AML-193 (cell line): ENCODE measurements at regions not wholly inside any gene's neighbourhood (a gene's known extent, or its start where the extent isn't known, plus 50 kb on each side); places are given as distances from the start of the nearest gene placed in this dataset.

Experiments
- DNase-seq, 2 experiments: peaks; one replicate each; lab custom pipeline; 2025; lab: John Stamatoyannopoulos, UW

DNA sequence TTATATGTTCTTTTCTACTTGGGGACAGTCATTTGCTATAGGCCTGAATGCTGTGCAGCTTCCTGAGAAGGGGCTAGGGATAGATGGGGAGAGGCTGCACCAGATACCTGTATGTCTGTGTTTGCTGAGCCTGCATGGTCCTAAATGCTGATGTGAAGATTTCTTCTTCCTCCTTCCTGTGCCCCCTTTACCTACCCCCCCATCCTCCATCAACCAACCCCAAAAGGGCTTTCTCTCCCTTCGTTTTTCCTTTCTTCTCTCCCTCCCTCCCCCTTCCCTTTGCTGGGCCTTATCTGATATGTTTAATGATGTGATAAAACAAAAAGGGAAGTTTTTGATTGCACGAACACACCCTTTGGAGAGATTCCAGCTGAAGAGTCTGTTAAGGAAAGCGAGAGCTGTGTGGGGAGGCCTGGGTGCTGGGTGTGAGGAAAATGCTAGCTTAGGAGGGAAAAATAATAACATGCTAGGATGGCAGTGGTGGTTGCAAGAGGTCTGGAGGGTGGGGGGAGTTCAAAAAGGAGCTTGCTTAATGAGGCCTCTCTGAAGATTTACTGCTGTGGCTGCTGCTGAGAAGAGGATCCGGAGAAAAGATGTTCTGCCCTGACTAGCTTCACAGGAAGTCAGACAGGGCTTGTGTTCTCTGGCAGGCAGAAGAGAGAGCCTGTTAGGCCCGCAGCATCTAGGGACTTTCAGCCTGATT, 101.8 kb downstream of the SAMD9 start:
- DNase-seq: peak in 1 of 2 experiments; percentile 0

GRCh38 chr7:93015101-93015778, 102.5 kb downstream of the SAMD9 start:
- no peak for DNase-seq

DNA sequence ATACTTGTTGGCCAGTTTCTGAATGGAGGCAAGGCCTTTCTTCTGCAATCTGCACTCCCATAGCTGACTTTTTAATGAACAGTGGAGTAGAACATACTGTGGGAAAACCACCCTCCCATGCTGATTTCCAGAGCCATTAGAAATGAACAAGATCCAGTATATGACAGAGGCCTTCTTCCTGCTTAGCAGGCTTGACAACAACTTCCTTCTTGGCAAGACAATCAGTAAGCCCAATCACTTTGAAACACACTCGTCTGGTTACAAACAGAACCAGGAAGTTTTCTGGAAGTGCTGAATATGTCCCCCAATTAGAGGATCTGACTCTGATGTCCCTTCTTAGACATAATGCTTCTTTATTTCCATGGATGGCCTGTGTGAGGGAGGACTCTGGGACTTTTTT, 103.4 kb downstream of the SAMD9 start:
- no peak for DNase-seq

GRCh38 chr7:93013446-93014061, 104.2 kb downstream of the SAMD9 start:
- DNase-seq: no peak

DNA sequence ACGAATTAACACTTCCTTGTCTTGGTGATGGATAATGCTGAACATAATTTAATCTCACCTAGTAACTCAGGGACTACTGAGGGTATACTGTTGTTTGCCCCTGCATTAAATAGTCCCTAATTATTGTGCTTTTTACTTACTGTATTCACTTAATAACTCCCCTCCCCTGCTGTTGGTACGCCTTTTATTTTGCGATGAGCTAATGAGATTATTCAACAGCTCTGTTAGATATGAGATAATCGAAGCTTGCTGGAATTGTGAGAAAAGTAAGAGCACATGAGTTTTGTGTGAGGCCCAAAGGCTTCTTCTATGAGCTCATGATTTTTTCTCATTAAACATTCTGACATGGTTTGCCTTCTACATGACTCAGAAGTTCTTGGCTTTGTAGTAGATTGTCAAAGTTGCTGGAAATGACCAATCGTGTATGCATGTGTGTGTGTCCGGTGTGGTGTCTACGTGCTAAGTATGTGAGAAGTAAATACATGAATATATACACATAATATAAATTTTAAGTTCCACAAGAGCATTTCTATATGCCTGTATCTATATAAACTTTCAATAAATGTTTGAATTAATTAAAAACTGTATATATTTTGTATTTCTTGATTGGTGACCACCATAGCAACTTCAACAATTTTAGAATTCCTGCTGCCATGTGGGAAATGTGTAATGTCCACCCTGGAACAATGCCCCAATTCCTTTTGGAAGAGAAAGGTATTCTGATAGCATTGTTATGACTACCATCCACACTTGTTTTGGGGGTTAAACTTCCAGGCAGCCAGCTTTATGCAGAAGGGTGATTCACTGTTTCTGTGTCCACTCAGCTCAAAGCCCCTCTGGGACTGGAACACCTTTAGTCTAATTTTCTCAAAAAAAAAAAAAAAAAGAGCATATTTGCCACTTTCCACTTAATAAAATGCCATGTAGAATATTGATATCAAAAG, 106.2 kb downstream of the SAMD9 start:
- no peak for DNase-seq

DNA sequence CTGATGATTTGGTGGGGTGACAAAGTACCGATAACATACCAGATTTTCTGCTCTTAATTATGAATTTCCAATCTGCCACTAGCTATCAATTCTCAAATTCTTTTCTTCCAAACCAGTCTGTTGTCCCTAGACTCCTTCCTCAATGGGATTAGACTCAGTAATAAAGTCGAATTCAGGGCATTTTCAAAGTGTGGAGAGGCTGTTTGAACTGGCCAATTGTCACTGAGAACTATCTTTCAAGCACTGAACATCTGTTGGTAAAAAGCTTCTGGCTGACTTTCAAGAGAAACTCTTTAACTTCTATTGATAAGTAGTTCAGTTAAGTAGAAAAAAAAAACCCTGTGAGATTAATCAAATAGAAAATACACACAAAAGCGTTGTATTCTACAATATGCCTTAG, 108.9 kb downstream of the SAMD9 start:
- DNase-seq: no peak

GRCh38 chr7:93006480-93007095, 111.2 kb downstream of the SAMD9 start:
- no peak for DNase-seq

- no peak for DNase-seq
Observed at GRCh38 chr7:93004906-93005305, 112.9 kb downstream of the SAMD9 start.

DNA sequence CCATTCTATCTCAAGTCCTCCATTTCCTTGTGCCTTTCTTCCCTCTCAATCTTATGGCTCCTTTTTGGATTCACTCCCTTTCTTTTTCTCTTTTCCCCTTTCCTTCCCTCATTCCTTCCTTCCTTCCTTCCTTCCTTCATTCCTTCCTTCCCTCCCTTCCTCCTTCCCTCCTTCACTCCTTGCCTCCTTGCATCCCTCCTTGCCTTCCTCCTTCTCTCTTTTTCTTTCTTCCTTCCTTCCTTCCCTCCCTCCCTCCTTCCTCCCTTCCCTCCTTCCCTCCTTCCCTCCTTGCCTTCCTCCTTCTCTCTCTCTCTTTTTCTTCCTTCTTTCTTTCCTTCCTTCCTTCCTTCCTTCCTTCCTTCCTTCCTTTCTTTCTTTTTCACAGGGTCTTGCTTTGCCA, 120.1 kb downstream of the SAMD9 start:
- DNase-seq: no peak

DNA sequence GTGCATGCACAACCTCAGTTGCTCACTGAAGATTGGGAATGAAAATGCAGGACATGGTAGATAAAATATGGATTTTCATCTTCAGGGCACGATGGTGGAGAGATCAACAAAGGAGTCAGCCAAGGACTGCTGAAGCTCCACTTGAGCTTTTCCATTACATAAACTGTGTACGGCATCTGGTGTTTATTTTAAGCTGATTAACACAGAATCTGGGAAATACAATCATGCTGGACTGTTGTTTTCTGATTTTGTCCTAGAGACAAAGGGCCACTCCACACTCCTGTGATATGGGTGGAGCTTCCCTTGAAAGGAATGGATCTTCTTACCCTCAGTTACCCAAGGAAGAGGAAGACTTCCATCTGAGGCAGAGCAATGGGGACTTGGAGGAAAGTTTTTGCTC, 120.6 kb downstream of the SAMD9 start:
- DNase-seq: no peak

DNA sequence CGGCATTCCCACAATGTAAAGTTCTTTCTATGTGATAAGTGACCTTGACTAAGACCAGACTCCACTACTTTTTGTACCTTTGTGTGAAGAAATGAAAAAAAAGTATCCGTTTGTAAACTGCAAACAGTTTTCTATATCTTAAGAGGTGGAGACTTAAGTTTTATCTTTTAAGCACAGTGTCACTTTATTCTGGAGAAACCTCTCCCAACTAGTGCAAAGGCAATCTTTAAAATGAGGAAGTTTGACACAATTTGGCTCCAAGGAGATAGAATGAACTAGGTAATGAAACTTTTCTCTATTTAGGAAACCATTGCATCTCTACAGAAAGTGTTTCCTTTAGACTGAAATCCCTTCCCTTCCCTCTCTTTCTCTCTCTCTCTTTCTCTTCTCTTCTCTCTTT, 122.9 kb downstream of the SAMD9 start:
- no peak for DNase-seq

DNA sequence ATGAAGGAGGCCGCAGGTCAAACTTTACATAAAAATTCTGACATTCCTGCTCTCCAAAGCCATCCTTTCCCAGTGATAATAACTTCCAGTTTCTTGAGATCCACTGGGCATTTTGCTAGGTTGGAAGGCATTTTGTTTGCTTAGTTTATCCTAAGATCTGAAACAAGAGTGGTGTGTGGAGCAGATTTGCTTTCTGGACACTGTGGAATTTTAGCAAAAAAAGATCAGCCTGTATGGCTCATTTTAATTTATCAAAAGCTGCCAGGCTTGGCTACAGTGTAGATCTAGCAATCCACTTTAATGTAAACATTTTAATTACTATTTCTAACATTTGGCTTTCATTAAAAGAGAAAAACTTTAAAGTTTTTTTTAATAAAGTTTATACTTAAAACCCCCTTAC, 124.8 kb downstream of the SAMD9 start:
- DNase-seq: no peak

DNA sequence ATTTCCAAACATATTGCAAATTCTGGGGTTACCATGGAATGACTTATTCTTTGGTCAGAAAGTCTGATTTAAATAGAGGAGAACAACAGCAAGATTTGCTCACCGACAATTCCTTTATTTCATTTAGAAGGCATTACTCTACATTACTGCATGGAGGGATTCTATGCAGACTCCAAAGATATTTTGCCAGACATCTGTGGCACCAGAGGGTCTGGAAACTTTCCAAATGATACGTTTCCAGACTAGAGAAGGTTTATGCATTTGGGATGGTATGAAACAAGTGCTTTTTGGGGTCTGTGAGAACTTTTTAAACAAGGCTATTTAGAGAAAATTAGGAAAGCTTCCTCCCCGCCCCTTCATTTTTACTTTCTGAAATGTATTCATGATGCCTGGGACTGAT, 125.3 kb downstream of the SAMD9 start:
- no peak for DNase-seq

GRCh38 chr7:92991190-92991589, 126.6 kb downstream of the SAMD9 start:
- no peak for DNase-seq

DNA sequence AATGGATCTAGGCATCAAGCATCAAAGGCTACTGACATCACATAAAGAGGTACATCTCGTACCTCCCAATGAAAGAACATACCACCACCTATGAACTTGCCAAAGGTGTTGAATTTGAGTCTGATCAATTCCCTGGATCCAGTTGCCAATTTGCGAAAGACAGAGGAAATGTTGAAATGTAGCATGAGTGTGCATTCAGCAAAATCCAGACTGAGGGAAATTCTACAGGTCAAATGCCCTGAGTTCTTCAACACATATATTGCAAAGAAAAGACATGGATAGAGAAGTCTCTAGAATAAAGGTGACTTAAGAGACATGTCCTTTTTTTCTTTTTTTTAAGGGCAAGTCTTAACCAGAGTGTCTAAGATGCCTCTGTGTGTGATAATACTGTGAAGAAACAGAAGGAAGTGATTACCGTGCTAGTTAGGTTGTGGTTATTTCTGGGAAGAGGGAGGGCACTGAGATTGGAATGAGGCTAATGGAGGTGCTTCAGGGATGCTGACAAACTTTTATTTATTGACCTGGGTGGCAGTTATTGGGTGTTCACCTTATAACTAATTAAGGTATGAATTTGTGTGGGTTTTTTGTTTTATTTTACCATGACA, 128.7 kb downstream of the SAMD9 start:
- DNase-seq: no peak

DNA sequence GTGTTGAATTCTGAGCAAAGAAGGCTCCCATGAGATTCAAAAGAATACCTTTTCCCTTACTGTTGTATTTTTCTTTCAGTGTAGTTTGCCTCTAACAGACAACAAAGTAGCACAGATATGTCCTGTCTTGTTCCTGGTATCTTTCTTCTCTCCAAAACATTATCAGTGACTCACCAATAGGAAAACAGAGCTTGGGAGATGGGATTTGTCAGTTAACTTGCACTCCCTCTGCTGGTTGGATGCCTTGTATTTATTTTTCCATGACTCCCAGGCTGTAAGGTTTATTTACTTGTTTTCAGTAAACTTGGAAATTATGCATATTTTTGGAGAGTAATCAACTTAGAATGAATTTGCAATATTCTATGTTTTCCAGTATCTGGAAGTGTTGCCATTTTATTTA, 129.7 kb downstream of the SAMD9 start:
- DNase-seq: no peak

GRCh38 chr7:92987538-92987937, 130.2 kb downstream of the SAMD9 start:
- DNase-seq: no peak

GRCh38 chr7:92987095-92987494, 130.7 kb downstream of the SAMD9 start:
- DNase-seq: no peak

GRCh38 chr7:92982928-92983327, 134.9 kb downstream of the SAMD9 start:
- no peak for DNase-seq

- no peak for DNase-seq
Observed at GRCh38 chr7:92976931-92977330, 140.6 kb upstream of the CDK6 start.

GRCh38 chr7:92973974-92974373, 137.6 kb upstream of the CDK6 start:
- DNase-seq: no peak
